ENCODE measurements at regions not wholly inside any gene's neighbourhood (a gene's known extent, or its start where the extent isn't known, plus 50 kb on each side); places are given as distances from the start of the nearest gene placed in this dataset.
A peak's percentile ranks its signal among the peaks of the same experiment; 100 is the strongest.

DNA sequence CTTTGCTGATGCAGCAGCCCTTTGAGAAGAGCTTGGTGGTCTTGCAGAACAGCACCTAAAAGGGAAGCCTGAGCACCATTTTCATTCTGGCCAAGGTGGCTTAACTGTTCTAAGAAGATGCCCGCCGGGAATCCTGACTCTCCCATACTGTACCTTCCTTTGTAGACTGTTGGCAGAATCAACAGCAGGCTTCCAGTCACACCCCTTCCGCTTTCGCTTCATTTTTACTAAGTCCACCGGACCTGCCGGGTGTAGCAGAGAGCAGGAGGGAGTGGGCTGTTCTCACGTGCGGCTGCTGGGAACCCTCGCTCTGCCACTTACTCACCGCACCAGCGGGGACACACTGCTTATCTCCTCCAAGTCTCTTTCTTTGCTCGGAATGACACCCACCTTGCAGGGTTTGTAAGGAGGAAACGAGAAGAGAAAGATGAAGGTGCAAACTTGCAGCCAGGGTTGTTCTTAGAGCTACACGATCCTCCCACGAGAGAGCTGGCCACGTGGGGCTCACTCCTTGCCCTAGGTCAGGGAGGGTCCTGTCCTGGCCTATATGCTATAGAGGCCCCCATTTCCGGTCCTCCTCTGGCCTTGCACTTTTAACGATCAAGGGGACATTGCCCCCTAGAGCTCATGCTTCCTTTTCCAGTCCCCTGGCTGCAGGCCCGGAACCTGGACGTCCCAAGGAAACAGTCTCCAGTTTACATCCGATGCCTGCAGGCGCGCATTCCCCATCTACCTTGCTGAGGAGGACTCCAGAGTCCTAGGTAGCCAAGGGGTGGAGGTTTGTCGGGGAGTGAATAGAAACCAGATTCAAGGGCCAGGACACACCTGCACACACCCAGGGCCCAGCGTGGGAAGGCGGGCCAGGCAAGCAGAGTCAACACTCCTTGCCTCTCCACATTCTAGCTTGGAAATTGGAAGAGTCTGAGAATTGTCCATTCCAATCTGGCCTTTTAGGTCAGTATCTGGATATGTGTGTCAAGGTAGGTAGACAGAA is 453.6 kb downstream of the IRS2 start:
- Histone ChIP-seq H3K9ac (ENCODE audit: low read depth in 1 of 2, low read length in 2 of 2) (no peak overlapping the region), H3K9me3 (ENCODE audit: control insufficient read depth in 2 of 2, low read length in 2 of 2) (no peaks in the 10 kb centered on the region), H3K4me1 (ENCODE audit: control insufficient read depth in 2 of 2, insufficient read depth in 2 of 2, low read length in 2 of 2) (peaks cover 0 to 3% of the 10 kb centered on the region in 2 donors), H3K27ac (ENCODE audit: low read depth in 2 of 2, low read length in 2 of 2) (no peak overlapping the region), H3K36me3 (ENCODE audit: control insufficient read depth in 2 of 2, insufficient read depth in 2 of 2, low read length in 2 of 2) (no peaks in the 10 kb centered on the region), H3K4me3 (ENCODE audit: low read length in 2 of 2) (peak overlapping the region; percentile 20 to 42), H3K27me3 (ENCODE audit: control insufficient read depth in 2 of 2, insufficient read depth in 2 of 2, low read length in 2 of 2) (no peaks in the 10 kb centered on the region)

- Histone ChIP-seq H3K36me3 (ENCODE audit: control insufficient read depth in 2 of 2, insufficient read depth in 2 of 2, low read length in 2 of 2) (no peaks in the 10 kb centered on the region), H3K9ac (ENCODE audit: low read depth in 1 of 2, low read length in 2 of 2) (no peak overlapping the region), H3K9me3 (ENCODE audit: control insufficient read depth in 2 of 2, low read length in 2 of 2) (no peaks in the 10 kb centered on the region), H3K27me3 (ENCODE audit: control insufficient read depth in 2 of 2, insufficient read depth in 2 of 2, low read length in 2 of 2) (no peaks in the 10 kb centered on the region), H3K4me3 (ENCODE audit: low read length in 2 of 2) (peak overlapping the region in 1 of 2 donors; percentile 42), H3K27ac (ENCODE audit: low read depth in 2 of 2, low read length in 2 of 2) (no peak overlapping the region), H3K4me1 (ENCODE audit: control insufficient read depth in 2 of 2, insufficient read depth in 2 of 2, low read length in 2 of 2) (peaks cover 0 to 3% of the 10 kb centered on the region in 2 donors)
Observed at GRCh38 chr13:109331898-109332297, 454.5 kb downstream of the IRS2 start.

GRCh38 chr13:109331011-109331433 is 455.4 kb downstream of the IRS2 start:
- Histone ChIP-seq H3K36me3 (ENCODE audit: control insufficient read depth in 2 of 2, insufficient read depth in 2 of 2, low read length in 2 of 2) (no peaks in the 10 kb centered on the region), H3K4me3 (ENCODE audit: low read length in 2 of 2) (no peak overlapping the region), H3K27me3 (ENCODE audit: control insufficient read depth in 2 of 2, insufficient read depth in 2 of 2, low read length in 2 of 2) (no peaks in the 10 kb centered on the region), H3K9me3 (ENCODE audit: control insufficient read depth in 2 of 2, low read length in 2 of 2) (no peaks in the 10 kb centered on the region), H3K27ac (ENCODE audit: low read depth in 2 of 2, low read length in 2 of 2) (no peak overlapping the region), H3K4me1 (ENCODE audit: control insufficient read depth in 2 of 2, insufficient read depth in 2 of 2, low read length in 2 of 2) (peaks cover 0 to 3% of the 10 kb centered on the region in 2 donors), H3K9ac (ENCODE audit: low read depth in 1 of 2, low read length in 2 of 2) (no peak overlapping the region)

- Histone ChIP-seq H3K27ac (ENCODE audit: low read depth in 2 of 2, low read length in 2 of 2) (no peak overlapping the region), H3K9me3 (ENCODE audit: control insufficient read depth in 2 of 2, low read length in 2 of 2) (no peaks in the 10 kb centered on the region), H3K9ac (ENCODE audit: low read depth in 1 of 2, low read length in 2 of 2) (no peak overlapping the region), H3K4me1 (ENCODE audit: control insufficient read depth in 2 of 2, insufficient read depth in 2 of 2, low read length in 2 of 2) (peaks cover 0 to 3% of the 10 kb centered on the region in 2 donors), H3K4me3 (ENCODE audit: low read length in 2 of 2) (no peak overlapping the region), H3K27me3 (ENCODE audit: control insufficient read depth in 2 of 2, insufficient read depth in 2 of 2, low read length in 2 of 2) (no peaks in the 10 kb centered on the region), H3K36me3 (ENCODE audit: control insufficient read depth in 2 of 2, insufficient read depth in 2 of 2, low read length in 2 of 2) (no peaks in the 10 kb centered on the region)
Observed at GRCh38 chr13:109330123-109330522, 456.3 kb downstream of the IRS2 start.

GRCh38 chr13:109329175-109329574 is 457.2 kb downstream of the IRS2 start:
- H3K9me3 ChIP-seq (ENCODE audit: control insufficient read depth in 2 of 2, low read length in 2 of 2) = no peaks in the 10 kb centered on the region
- no peaks in the 10 kb centered on the region for H3K36me3 ChIP-seq (ENCODE audit: control insufficient read depth in 2 of 2, insufficient read depth in 2 of 2, low read length in 2 of 2)
- H3K4me3 ChIP-seq (ENCODE audit: low read length in 2 of 2) = no peak overlapping the region
- H3K4me1 ChIP-seq (ENCODE audit: control insufficient read depth in 2 of 2, insufficient read depth in 2 of 2, low read length in 2 of 2) = peaks cover 0 to 3% of the 10 kb centered on the region in 2 donors
- no peak overlapping the region for H3K27ac ChIP-seq (ENCODE audit: low read depth in 2 of 2, low read length in 2 of 2)
- H3K27me3 ChIP-seq (ENCODE audit: control insufficient read depth in 2 of 2, insufficient read depth in 2 of 2, low read length in 2 of 2) = no peaks in the 10 kb centered on the region
- no peak overlapping the region for H3K9ac ChIP-seq (ENCODE audit: low read depth in 1 of 2, low read length in 2 of 2)

GRCh38 chr13:109326601-109327000 is 459.8 kb downstream of the IRS2 start:
- Histone ChIP-seq H3K4me1 (ENCODE audit: control insufficient read depth in 2 of 2, insufficient read depth in 2 of 2, low read length in 2 of 2) (no peaks in the 10 kb centered on the region), H3K27ac (ENCODE audit: low read depth in 2 of 2, low read length in 2 of 2) (no peak overlapping the region), H3K9ac (ENCODE audit: low read depth in 1 of 2, low read length in 2 of 2) (no peak overlapping the region), H3K27me3 (ENCODE audit: control insufficient read depth in 2 of 2, insufficient read depth in 2 of 2, low read length in 2 of 2) (no peaks in the 10 kb centered on the region), H3K4me3 (ENCODE audit: low read length in 2 of 2) (no peak overlapping the region), H3K36me3 (ENCODE audit: control insufficient read depth in 2 of 2, insufficient read depth in 2 of 2, low read length in 2 of 2) (no peaks in the 10 kb centered on the region), H3K9me3 (ENCODE audit: control insufficient read depth in 2 of 2, low read length in 2 of 2) (no peaks in the 10 kb centered on the region)

GRCh38 chr13:109323338-109323737 is 463.0 kb downstream of the IRS2 start:
- H3K27me3 ChIP-seq (ENCODE audit: control insufficient read depth in 2 of 2, insufficient read depth in 2 of 2, low read length in 2 of 2) = no peaks in the 10 kb centered on the region
- no peak overlapping the region for H3K27ac ChIP-seq (ENCODE audit: low read depth in 2 of 2, low read length in 2 of 2)
- no peak overlapping the region for H3K9ac ChIP-seq (ENCODE audit: low read depth in 1 of 2, low read length in 2 of 2)
- H3K4me3 ChIP-seq (ENCODE audit: low read length in 2 of 2) = no peak overlapping the region
- H3K36me3 ChIP-seq (ENCODE audit: control insufficient read depth in 2 of 2, insufficient read depth in 2 of 2, low read length in 2 of 2) = no peaks in the 10 kb centered on the region
- H3K4me1 ChIP-seq (ENCODE audit: control insufficient read depth in 2 of 2, insufficient read depth in 2 of 2, low read length in 2 of 2) = no peaks in the 10 kb centered on the region
- no peaks in the 10 kb centered on the region for H3K9me3 ChIP-seq (ENCODE audit: control insufficient read depth in 2 of 2, low read length in 2 of 2)

GRCh38 chr13:109318945-109319590 is 467.3 kb downstream of the IRS2 start:
- H3K27ac ChIP-seq (ENCODE audit: low read depth in 2 of 2, low read length in 2 of 2) = no peak overlapping the region
- no peaks in the 10 kb centered on the region for H3K4me1 ChIP-seq (ENCODE audit: control insufficient read depth in 2 of 2, insufficient read depth in 2 of 2, low read length in 2 of 2)
- no peaks in the 10 kb centered on the region for H3K36me3 ChIP-seq (ENCODE audit: control insufficient read depth in 2 of 2, insufficient read depth in 2 of 2, low read length in 2 of 2)
- H3K4me3 ChIP-seq (ENCODE audit: low read length in 2 of 2) = no peak overlapping the region
- no peak overlapping the region for H3K9ac ChIP-seq (ENCODE audit: low read depth in 1 of 2, low read length in 2 of 2)
- no peaks in the 10 kb centered on the region for H3K9me3 ChIP-seq (ENCODE audit: control insufficient read depth in 2 of 2, low read length in 2 of 2)
- no peaks in the 10 kb centered on the region for H3K27me3 ChIP-seq (ENCODE audit: control insufficient read depth in 2 of 2, insufficient read depth in 2 of 2, low read length in 2 of 2)

- no peak overlapping the region for H3K9ac ChIP-seq (ENCODE audit: low read depth in 1 of 2, low read length in 2 of 2)
- no peaks in the 10 kb centered on the region for H3K9me3 ChIP-seq (ENCODE audit: control insufficient read depth in 2 of 2, low read length in 2 of 2)
- no peak overlapping the region for H3K27ac ChIP-seq (ENCODE audit: low read depth in 2 of 2, low read length in 2 of 2)
- no peaks in the 10 kb centered on the region for H3K27me3 ChIP-seq (ENCODE audit: control insufficient read depth in 2 of 2, insufficient read depth in 2 of 2, low read length in 2 of 2)
- no peak overlapping the region for H3K4me3 ChIP-seq (ENCODE audit: low read length in 2 of 2)
- no peaks in the 10 kb centered on the region for H3K4me1 ChIP-seq (ENCODE audit: control insufficient read depth in 2 of 2, insufficient read depth in 2 of 2, low read length in 2 of 2)
- H3K36me3 ChIP-seq (ENCODE audit: control insufficient read depth in 2 of 2, insufficient read depth in 2 of 2, low read length in 2 of 2) = no peaks in the 10 kb centered on the region
Observed at GRCh38 chr13:109315481-109315880, 470.9 kb downstream of the IRS2 start.

DNA sequence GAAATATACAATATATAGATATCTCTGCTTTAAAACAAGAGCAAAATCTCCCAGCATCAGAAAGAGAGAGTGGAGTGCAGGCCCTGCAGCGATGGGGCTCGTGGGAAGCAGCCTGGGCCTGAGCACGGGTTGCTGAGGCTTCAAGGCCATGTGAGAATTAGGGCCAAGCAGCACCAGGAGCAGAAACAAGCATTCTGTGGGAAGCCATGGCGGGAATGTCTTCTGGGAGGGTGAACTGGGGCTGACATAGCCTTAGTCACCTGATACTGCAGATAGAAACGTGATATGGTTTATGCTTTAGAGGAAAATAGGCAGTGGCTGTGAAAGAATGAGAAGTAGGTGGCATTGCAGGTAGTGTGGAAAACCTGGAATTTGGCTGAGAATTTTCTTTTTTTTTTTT is 472.3 kb downstream of the IRS2 start:
- H3K4me3 ChIP-seq (ENCODE audit: low read length in 2 of 2) = no peak overlapping the region
- H3K36me3 ChIP-seq (ENCODE audit: control insufficient read depth in 2 of 2, insufficient read depth in 2 of 2, low read length in 2 of 2) = no peaks in the 10 kb centered on the region
- H3K27me3 ChIP-seq (ENCODE audit: control insufficient read depth in 2 of 2, insufficient read depth in 2 of 2, low read length in 2 of 2) = no peaks in the 10 kb centered on the region
- no peaks in the 10 kb centered on the region for H3K4me1 ChIP-seq (ENCODE audit: control insufficient read depth in 2 of 2, insufficient read depth in 2 of 2, low read length in 2 of 2)
- no peak overlapping the region for H3K9ac ChIP-seq (ENCODE audit: low read depth in 1 of 2, low read length in 2 of 2)
- no peak overlapping the region for H3K27ac ChIP-seq (ENCODE audit: low read depth in 2 of 2, low read length in 2 of 2)
- no peaks in the 10 kb centered on the region for H3K9me3 ChIP-seq (ENCODE audit: control insufficient read depth in 2 of 2, low read length in 2 of 2)
